ACC112 (cell line): ENCODE measurements at regions not wholly inside any gene's neighbourhood (a gene's known extent, or its start where the extent isn't known, plus 50 kb on each side); places are given as distances from the start of the nearest gene placed in this dataset.

Experiments
- H2AFZ ChIP-seq: fragments of 200-600 bp; sonication (generic); one replicate; pipeline ENCODE4 v1.6.0; 2017; ENCODE audit warnings: antibody characterized with exemption, low read length; ENCODE audit not compliant: unreplicated experiment
- H3K27ac ChIP-seq: fragments of 200-600 bp; sonication (generic); 2 replicates; pipeline ENCODE4 v1.5.1; 2014; ENCODE audit warnings: low read depth, mild to moderate bottlenecking, antibody characterized with exemption, low read length, moderate library complexity
- H3K27me3 ChIP-seq: fragments of 200-600 bp; sonication (generic); 2 replicates; pipeline ENCODE4 v1.6.1; 2014; ENCODE audit warnings: mild to moderate bottlenecking, antibody characterized with exemption, low read length, moderate library complexity, mixed read lengths; ENCODE audit not compliant: insufficient read depth
- H3K36me3 ChIP-seq: fragments of 200-600 bp; sonication (generic); 2 replicates; pipeline ENCODE4 v1.6.1; 2016; ENCODE audit warnings: mild to moderate bottlenecking, antibody characterized with exemption, low read length, moderate library complexity, mixed read lengths; ENCODE audit not compliant: insufficient read depth
- H3K4me1 ChIP-seq: fragments of 200-600 bp; sonication (generic); one replicate; pipeline ENCODE4 v1.6.1; 2016; ENCODE audit warnings: low read length, mixed read lengths; ENCODE audit not compliant: insufficient read depth, unreplicated experiment, control insufficient read depth
- H3K4me3 ChIP-seq: fragments of 200-600 bp; sonication (generic); 2 replicates; pipeline ENCODE4 v1.5.1; 2014; ENCODE audit warnings: mild to moderate bottlenecking, low read depth, low read length
- H3K79me2 ChIP-seq: fragments of 200-600 bp; sonication (generic); one replicate; pipeline ENCODE4 v1.6.0; 2016; ENCODE audit warnings: low read length; ENCODE audit not compliant: control insufficient read depth, unreplicated experiment, insufficient read depth

DNA sequence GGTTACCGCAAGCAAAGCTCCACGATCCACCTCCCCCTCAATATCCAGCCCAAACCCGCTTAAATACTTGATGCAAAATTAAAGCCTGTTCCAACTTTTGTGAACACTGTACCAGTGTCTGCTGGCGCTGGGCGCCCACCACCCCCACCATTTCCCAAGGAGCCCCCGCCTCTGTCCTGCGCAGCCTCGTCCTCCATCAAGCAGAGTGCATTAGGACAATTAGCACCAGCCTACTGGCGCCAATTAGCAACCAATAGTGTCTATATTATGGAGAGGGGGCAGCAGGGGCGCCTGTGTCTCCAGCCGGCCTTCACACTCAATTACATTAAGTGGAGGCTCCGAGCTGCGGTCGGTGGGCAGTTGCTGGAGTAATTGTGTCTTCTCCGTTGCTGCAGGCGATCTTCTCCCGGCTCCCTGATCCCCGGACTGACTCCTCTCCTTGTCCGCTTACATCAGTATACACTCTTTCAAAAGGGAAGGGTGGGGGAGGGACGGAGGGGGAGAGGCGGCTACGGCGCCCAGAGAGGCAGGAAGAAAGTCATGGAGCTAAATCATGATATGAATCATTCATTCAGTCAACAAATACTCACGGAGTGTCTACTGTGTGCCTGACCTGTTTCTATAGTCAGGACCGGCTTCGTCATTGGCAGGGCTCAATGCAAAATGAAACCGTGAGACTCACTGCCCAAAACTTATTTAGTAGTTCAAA, 707.3 kb downstream of the MED13L start:
- H3K4me3 ChIP-seq: peak overlapping the region; percentile 61
- H3K27ac ChIP-seq: no peak overlapping the region
- H3K4me1 ChIP-seq: no peaks in the 10 kb centered on the region
- no peaks in the 10 kb centered on the region for H3K79me2 ChIP-seq
- no peak overlapping the region for H2AFZ ChIP-seq
- H3K36me3 ChIP-seq: no peaks in the 10 kb centered on the region
- H3K27me3 ChIP-seq: no peaks in the 10 kb centered on the region

DNA sequence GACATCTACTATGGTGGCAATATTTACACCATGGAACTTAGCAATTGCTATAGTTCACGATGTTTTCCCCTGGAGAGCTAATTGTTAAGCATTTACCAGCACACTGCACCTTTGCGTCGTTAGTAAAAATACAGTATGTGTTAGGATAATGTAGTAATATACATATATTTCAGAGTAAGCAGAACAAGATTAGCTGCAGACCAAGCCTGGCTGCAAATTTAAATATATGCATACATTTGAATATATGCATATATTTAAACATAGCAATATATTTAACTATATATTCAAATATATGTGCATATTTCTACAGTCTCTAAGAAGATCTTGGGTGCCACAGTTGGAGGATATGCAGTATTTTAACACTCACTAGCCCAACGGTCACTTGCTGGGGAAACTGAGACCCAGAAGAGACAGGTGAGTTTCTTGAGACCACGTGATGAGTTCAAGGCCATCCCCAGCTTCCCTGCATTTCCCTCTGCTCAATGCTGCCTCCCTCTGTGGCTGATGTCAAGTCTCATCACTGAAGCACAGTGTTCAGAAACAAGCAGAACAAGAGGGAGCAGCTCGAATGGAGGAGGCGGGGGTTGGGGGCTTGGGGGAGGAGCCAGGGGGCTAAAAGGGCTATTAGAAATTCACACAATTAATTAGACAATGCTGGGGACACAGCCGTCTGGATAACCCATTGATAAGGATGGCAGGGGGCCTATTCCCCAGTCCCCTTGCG, 708.0 kb downstream of the MED13L start:
- H3K36me3 ChIP-seq: no peaks in the 10 kb centered on the region
- H3K79me2 ChIP-seq: no peaks in the 10 kb centered on the region
- no peaks in the 10 kb centered on the region for H3K4me1 ChIP-seq
- H3K27ac ChIP-seq: no peak overlapping the region
- H3K4me3 ChIP-seq: no peak overlapping the region
- H3K27me3 ChIP-seq: no peaks in the 10 kb centered on the region
- H2AFZ ChIP-seq: no peak overlapping the region

- Histone ChIP-seq H3K79me2 (no peaks in the 10 kb centered on the region), H3K36me3 (no peaks in the 10 kb centered on the region), H3K27ac (no peak overlapping the region), H3K4me1 (no peaks in the 10 kb centered on the region), H3K4me3 (no peak overlapping the region), H2AFZ (no peak overlapping the region), H3K27me3 (no peaks in the 10 kb centered on the region)
Observed at GRCh38 chr12:115558281-115558680, 719.2 kb downstream of the MED13L start.

- Histone ChIP-seq H2AFZ (no peak overlapping the region), H3K27me3 (no peaks in the 10 kb centered on the region), H3K4me1 (no peaks in the 10 kb centered on the region), H3K4me3 (no peak overlapping the region), H3K36me3 (no peaks in the 10 kb centered on the region), H3K27ac (no peak overlapping the region), H3K79me2 (no peaks in the 10 kb centered on the region)
Observed at GRCh38 chr12:115553622-115554021, 723.9 kb downstream of the MED13L start.

DNA sequence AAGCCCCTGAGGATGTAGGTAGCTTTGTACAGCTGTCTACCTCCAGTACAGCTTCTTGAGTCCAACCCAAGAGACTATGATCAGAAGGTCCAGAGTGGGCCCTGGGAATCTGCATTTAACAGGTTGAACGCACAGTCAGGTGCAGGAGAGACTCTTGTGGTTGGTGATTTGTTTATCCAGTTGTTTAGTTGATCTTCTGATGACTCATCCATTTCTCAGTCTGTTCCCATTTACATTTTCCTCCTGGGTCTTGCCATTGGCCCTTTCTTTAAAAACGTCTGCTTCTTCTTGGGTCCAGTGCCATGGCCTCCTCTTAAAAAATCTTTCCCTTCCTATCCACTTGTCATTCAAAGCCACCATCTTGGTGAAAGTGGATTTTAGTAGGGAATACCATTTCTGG, 734.2 kb downstream of the MED13L start:
- no peaks in the 10 kb centered on the region for H3K4me1 ChIP-seq
- H2AFZ ChIP-seq: no peak overlapping the region
- H3K27ac ChIP-seq: no peak overlapping the region
- no peaks in the 10 kb centered on the region for H3K27me3 ChIP-seq
- H3K36me3 ChIP-seq: no peaks in the 10 kb centered on the region
- H3K4me3 ChIP-seq: no peak overlapping the region
- no peaks in the 10 kb centered on the region for H3K79me2 ChIP-seq

DNA sequence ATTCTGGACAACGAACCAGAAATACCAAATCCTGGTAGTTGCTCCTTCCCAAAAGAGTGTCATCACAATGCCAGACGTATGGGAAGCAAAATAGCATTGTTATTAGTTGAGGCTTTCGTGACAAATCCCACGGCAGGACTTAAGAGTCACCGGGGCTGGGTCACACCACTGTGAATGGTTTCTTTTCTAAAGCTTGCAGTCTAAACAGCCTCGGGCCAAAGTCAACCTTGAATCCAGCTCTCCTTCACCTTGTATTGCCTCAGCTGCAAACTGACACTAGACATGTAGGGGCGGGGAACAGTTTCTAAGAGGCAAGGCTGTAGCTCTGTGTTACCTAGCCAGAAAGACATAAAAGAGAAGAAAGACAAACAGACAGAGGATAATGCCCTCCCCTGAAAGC, 734.8 kb downstream of the MED13L start:
- H3K36me3 ChIP-seq: no peaks in the 10 kb centered on the region

DNA sequence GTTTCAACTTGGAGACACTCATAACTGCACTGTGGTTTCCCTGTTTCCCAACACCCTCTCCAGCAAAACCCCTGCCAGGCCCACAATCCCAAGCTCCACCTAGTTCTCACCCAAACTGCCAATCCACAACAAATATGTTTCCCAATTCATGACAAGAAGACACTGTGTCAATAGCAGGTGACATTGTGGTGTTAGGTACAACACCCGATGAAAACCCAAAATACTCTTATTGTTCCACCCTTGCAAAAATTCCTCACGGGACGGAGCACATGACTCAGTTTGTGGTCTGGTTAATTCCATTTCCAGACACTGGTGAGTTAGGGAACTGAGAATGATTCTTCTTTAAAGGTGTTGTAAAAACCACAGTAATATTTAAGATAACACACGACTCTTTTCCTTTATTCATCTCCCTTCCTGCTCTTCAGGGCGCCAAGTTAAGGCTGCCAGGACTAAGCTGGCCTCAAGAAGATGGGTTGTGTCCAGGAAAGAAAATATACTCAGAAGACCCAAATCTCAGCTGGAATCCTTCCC, 735.5 kb downstream of the MED13L start:
- no peaks in the 10 kb centered on the region for H3K27me3 ChIP-seq
- no peaks in the 10 kb centered on the region for H3K4me1 ChIP-seq
- no peaks in the 10 kb centered on the region for H3K79me2 ChIP-seq
- H3K4me3 ChIP-seq: no peak overlapping the region
- no peaks in the 10 kb centered on the region for H3K36me3 ChIP-seq
- H3K27ac ChIP-seq: no peak overlapping the region
- H2AFZ ChIP-seq: no peak overlapping the region

More for the DNA sequence above, 734.8 kb downstream of the MED13L start:
- no peaks in the 10 kb centered on the region for H3K27me3 ChIP-seq
- no peak overlapping the region for H3K27ac ChIP-seq
- no peak overlapping the region for H2AFZ ChIP-seq
- H3K4me3 ChIP-seq: no peak overlapping the region
- H3K79me2 ChIP-seq: no peaks in the 10 kb centered on the region
- H3K4me1 ChIP-seq: no peaks in the 10 kb centered on the region

- Histone ChIP-seq H3K27ac (no peak overlapping the region), H3K27me3 (no peaks in the 10 kb centered on the region), H3K4me3 (no peak overlapping the region), H3K4me1 (no peaks in the 10 kb centered on the region), H3K36me3 (no peaks in the 10 kb centered on the region), H2AFZ (no peak overlapping the region), H3K79me2 (no peaks in the 10 kb centered on the region)
Observed at GRCh38 chr12:115528466-115528865, 749.0 kb downstream of the MED13L start.

DNA sequence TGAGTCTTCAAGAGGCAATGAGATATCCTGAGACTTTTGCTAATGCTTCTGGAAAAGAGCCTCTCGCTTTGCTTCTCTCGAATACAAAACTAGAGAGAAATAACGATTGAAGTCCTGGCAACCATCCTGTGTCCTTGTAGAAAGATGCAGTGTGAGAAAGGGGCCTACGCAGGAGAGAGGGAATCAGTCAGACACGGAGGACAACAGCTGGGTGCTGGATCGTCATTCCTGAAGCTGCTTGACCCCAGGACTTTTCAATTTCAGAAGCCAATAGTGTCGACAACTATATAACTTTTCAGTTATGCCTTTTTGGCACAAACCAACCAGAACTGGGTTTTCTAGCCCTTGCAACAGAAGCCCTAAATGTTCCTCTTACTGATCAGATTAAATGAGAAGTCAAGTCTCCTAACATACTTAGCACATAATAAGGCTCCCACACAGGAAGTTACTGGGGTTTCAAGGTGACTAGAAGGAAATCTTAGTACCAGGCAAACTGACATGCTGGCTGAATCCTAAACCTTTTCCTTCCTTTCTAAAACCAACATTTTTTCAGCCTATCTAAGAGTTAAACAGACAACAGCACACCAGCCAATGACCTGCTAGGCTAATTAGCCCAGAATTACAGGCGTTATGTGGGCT, 755.6 kb downstream of the MED13L start:
- H3K4me3 ChIP-seq: no peak overlapping the region
- no peaks in the 10 kb centered on the region for H3K36me3 ChIP-seq
- no peak overlapping the region for H3K27ac ChIP-seq
- no peaks in the 10 kb centered on the region for H3K4me1 ChIP-seq
- no peaks in the 10 kb centered on the region for H3K27me3 ChIP-seq
- no peak overlapping the region for H2AFZ ChIP-seq
- no peaks in the 10 kb centered on the region for H3K79me2 ChIP-seq

DNA sequence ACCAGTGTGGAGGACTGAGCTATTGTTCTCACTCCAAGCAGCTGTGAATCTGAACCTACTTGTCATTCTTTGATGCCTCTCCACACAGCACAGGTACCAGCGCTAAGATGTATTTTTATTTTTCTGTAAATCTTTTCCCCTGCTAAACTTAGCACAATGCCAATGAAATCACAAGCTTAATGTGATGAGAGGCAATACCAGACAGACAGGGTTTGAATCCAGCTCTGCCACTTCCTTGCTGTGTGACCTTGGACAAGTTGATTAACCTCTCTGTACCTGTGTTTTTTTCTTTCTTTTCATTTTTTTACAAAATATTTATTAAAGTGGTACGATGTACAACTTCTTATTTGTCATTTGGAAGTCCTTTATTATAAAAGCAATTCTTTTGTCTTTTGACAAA, 757.6 kb downstream of the MED13L start:
- Histone ChIP-seq H3K36me3 (no peaks in the 10 kb centered on the region), H3K27ac (no peak overlapping the region), H3K4me1 (no peaks in the 10 kb centered on the region), H2AFZ (no peak overlapping the region), H3K79me2 (no peaks in the 10 kb centered on the region), H3K27me3 (no peaks in the 10 kb centered on the region), H3K4me3 (no peak overlapping the region)
